PFSK-1 (cell line): ENCODE measurements at regions not wholly inside any gene's neighbourhood (a gene's known extent, or its start where the extent isn't known, plus 50 kb on each side); places are given as distances from the start of the nearest gene placed in this dataset.

Source experiments
- FOXP2 ChIP-seq: optimal IDR thresholded peaks from 2 replicates; pipeline ENCODE3; 2011; ENCODE audit warnings: borderline replicate concordance, control low read depth, inconsistent platforms; ENCODE audit not compliant: insufficient read depth; ENCODE audit errors: extremely low read length, extremely low read depth
- POLR2AphosphoS5 ChIP-seq: IDR thresholded peaks from 2 replicates; pipeline ENCODE4 v1.6.1; 2012; ENCODE audit warnings: low read depth, mild to moderate bottlenecking, control low read depth, low read length, moderate library complexity
- REST ChIP-seq, 2 experiments: IDR thresholded peaks; 2 replicates each; pipeline versions ENCODE4 v1.6.1 to v1.8.0; 2011 to 2012; ENCODE audit warnings: low read depth in 2 of 2, low read length in 2 of 2, control low read depth in 1 of 2, inconsistent platforms in 1 of 2, mild to moderate bottlenecking in 1 of 2, moderate library complexity in 1 of 2; ENCODE audit not compliant: insufficient read depth in 1 of 2
- SIN3A ChIP-seq: IDR thresholded peaks from 2 replicates; pipeline ENCODE4 v1.6.1; 2012; ENCODE audit warnings: mild to moderate bottlenecking, low read length, moderate library complexity, borderline replicate concordance; ENCODE audit not compliant: insufficient read depth
- TAF1 ChIP-seq: IDR thresholded peaks from 2 replicates; pipeline ENCODE4 v1.6.1; 2012; ENCODE audit warnings: low read length, control low read depth, borderline replicate concordance; ENCODE audit not compliant: insufficient read depth

DNA sequence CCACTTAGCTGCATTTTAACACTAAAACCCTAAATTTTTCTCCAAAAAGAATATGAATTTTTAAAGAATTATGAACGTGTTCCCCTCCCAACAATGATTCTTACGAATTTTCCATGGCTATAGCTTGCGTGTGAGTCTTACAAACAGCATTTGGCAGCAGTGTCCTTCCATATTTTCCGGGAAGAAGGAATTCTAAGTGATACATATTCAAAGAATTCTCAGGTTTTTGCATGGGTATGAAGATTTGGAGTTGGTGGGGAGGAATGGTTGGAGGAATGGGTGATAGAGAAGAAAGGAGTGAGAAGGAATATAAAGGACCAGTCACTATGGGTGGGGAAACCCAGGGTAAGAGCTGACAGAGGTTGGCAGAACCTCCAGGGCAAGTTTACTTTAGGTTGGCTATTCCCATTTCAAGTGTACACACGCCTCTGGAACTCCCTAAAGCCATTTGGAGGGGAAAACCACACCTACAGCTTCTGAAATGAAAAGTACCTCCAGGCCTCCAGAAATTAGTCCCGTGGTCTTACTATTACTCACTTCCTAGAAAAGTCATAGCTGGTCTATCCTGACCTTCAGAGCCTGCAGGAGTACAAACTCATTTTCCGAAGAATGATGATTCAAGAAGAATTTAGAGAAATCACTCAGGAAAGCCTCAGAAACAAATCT, 420.8 kb upstream of the DIPK2B start:
- TF ChIP-seq SIN3A (no peak), POLR2AphosphoS5 (no peak), REST (IDR thresholded peaks at IDR 0.05; ENCODE audit: insufficient read depth in 1 of 2, low read depth in 2 of 2, low read length in 2 of 2) (no peak)

- TF ChIP-seq SIN3A (no peak), REST (IDR thresholded peaks at IDR 0.05; ENCODE audit: insufficient read depth in 1 of 2, low read depth in 2 of 2, low read length in 2 of 2) (no peak), TAF1 (no peak), POLR2AphosphoS5 (no peak), FOXP2 (no peak)
These were observed 418.6 kb upstream of the DIPK2B start for GRCh38 chrX:45619290-45619689.

- TF ChIP-seq FOXP2 (no peak), REST (IDR thresholded peaks at IDR 0.05; ENCODE audit: insufficient read depth in 1 of 2, low read depth in 2 of 2, low read length in 2 of 2) (no peak), POLR2AphosphoS5 (no peak), TAF1 (no peak), SIN3A (no peak)
These were observed 414.2 kb upstream of the DIPK2B start for GRCh38 chrX:45614853-45615252.

- TF ChIP-seq TAF1 (no peak), POLR2AphosphoS5 (no peak), FOXP2 (no peak), SIN3A (no peak), REST (IDR thresholded peaks at IDR 0.05; ENCODE audit: insufficient read depth in 1 of 2, low read depth in 2 of 2, low read length in 2 of 2) (no peak)
These were observed 401.5 kb upstream of the DIPK2B start for GRCh38 chrX:45602151-45602550.

DNA sequence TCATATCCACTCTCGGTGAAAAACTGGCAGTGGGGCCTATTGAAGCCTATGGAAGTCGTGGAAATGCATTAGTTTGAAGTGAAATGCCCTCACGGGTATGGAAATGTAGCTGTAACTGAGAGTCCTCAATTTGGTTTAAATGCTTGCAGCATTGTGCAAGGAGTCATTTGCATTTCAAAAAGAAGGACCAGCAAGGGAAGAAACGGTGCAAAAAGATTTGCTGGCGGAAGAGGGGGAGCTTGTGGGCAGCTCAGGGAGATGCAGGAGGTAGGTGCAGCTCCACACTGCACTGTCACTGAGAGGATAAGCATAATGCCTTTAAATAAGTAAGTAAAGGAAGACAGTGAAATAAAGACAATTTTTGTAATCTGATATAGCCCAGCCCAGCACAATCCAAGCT, 400.4 kb upstream of the DIPK2B start:
- TF ChIP-seq POLR2AphosphoS5: no peak
- no peak for TF ChIP-seq REST (IDR thresholded peaks at IDR 0.05; ENCODE audit: insufficient read depth in 1 of 2, low read depth in 2 of 2, low read length in 2 of 2)
- TF ChIP-seq TAF1: no peak
- TF ChIP-seq SIN3A: no peak
- TF ChIP-seq FOXP2: no peak
